KMS-11 (cell line): ENCODE measurements at regions not wholly inside any gene's neighbourhood (a gene's known extent, or its start where the extent isn't known, plus 50 kb on each side); places are given as distances from the start of the nearest gene placed in this dataset.
"Not testable (repeated sequence)": the region's sequence is repeated elsewhere in the genome, so short reads cannot be mapped to it uniquely, and the experiment has no call there.

ENCODE experiments used
- H2AFZ ChIP-seq: fragments of 200-600 bp; sonication (generic); 2 replicates; pipeline ENCODE4 v1.6.1; 2016; ENCODE audit warnings: antibody characterized with exemption, mixed run types, low read depth
- H3K27ac ChIP-seq: fragments of 200-600 bp; sonication (generic); 2 replicates; pipeline ENCODE4 v1.6.1; 2016; ENCODE audit warnings: mild to moderate bottlenecking, mixed run types
- H3K27me3 ChIP-seq: fragments of 200-600 bp; sonication (generic); 2 replicates; pipeline ENCODE4 v1.6.1; 2017; ENCODE audit warnings: mild to moderate bottlenecking, low read depth, mixed run types, moderate library complexity; ENCODE audit not compliant: insufficient read depth
- H3K36me3 ChIP-seq: fragments of 200-600 bp; sonication (generic); 2 replicates; pipeline ENCODE4 v1.6.1; 2017; ENCODE audit warnings: mild to moderate bottlenecking, mixed run types; ENCODE audit not compliant: insufficient read depth
- H3K4me1 ChIP-seq: fragments of 200-600 bp; sonication (generic); 2 replicates; pipeline ENCODE4 v1.6.1; 2016; ENCODE audit warnings: mild to moderate bottlenecking, low read depth, mixed run types; ENCODE audit not compliant: poor library complexity, severe bottlenecking
- H3K4me2 ChIP-seq: fragments of 200-600 bp; sonication (generic); 2 replicates; pipeline ENCODE4 v1.7.0; 2016; ENCODE audit warnings: mild to moderate bottlenecking, mixed run types
- H3K4me3 ChIP-seq: fragments of 200-600 bp; sonication (generic); IDR thresholded peaks from 2 replicates; pipeline ENCODE4 v1.6.1; 2017; ENCODE audit warnings: low read depth, low read length, mixed read lengths; ENCODE audit not compliant: insufficient read depth
- H3K79me2 ChIP-seq: fragments of 200-600 bp; sonication (generic); 2 replicates; pipeline ENCODE4 v1.6.1; 2016; ENCODE audit warnings: low read depth, mixed run types; ENCODE audit not compliant: insufficient read depth
- H3K9ac ChIP-seq: fragments of 200-600 bp; sonication (generic); 2 replicates; pipeline ENCODE4 v1.6.1; 2016; ENCODE audit warnings: mild to moderate bottlenecking, mixed run types
- H4K20me1 ChIP-seq: fragments of 200-600 bp; sonication (generic); 2 replicates; pipeline ENCODE4 v1.6.1; 2016; ENCODE audit warnings: mild to moderate bottlenecking, mixed run types; ENCODE audit not compliant: insufficient read depth
- TF ChIP-seq, protein P1 (sequence below): fragments of 200-600 bp; sonication (generic); conservative IDR thresholded peaks from 2 replicates; pipeline ENCODE4 v1.6.1; 2017; ENCODE audit warnings: low read depth, mild to moderate bottlenecking, antibody characterized with exemption, low read length, moderate library complexity, mixed read lengths

DNA sequence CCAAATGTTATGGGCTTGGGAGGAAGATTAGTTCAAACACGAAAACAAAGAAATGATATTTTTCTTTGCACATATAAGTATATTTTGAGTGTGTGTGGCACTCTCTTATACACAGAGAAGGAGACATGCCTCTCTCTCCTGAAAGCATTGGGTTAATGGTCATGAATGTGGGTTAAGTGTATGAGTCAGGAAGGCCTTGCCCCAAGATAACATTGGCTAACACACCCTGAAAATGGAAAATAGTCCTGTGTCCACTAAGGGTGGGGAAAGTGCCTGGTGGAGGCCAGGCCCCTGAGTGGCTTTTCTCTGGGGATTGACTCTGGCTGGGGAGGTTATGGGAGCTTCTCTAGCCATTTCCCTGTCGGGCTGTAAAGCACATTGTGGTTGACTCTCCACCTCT, 332.7 kb upstream of the ONECUT1 start:
- TF ChIP-seq, protein P1, sequence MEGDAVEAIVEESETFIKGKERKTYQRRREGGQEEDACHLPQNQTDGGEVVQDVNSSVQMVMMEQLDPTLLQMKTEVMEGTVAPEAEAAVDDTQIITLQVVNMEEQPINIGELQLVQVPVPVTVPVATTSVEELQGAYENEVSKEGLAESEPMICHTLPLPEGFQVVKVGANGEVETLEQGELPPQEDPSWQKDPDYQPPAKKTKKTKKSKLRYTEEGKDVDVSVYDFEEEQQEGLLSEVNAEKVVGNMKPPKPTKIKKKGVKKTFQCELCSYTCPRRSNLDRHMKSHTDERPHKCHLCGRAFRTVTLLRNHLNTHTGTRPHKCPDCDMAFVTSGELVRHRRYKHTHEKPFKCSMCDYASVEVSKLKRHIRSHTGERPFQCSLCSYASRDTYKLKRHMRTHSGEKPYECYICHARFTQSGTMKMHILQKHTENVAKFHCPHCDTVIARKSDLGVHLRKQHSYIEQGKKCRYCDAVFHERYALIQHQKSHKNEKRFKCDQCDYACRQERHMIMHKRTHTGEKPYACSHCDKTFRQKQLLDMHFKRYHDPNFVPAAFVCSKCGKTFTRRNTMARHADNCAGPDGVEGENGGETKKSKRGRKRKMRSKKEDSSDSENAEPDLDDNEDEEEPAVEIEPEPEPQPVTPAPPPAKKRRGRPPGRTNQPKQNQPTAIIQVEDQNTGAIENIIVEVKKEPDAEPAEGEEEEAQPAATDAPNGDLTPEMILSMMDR = no peak
- H4K20me1 ChIP-seq = no peaks in the 10 kb centered on the region
- H3K9ac ChIP-seq = no peak overlapping the region
- no peak overlapping the region for H3K4me3 ChIP-seq
- no peaks in the 10 kb centered on the region for H3K27me3 ChIP-seq
- no peaks in the 10 kb centered on the region for H3K4me1 ChIP-seq
- H2AFZ ChIP-seq = no peak overlapping the region
- no peaks in the 10 kb centered on the region for H3K36me3 ChIP-seq
- H3K4me2 ChIP-seq = no peak overlapping the region
- no peaks in the 10 kb centered on the region for H3K79me2 ChIP-seq
- no peak overlapping the region for H3K27ac ChIP-seq

GRCh38 chr15:53116915-53117314, 326.8 kb upstream of the ONECUT1 start:
- H3K4me1 ChIP-seq, H3K4me3 ChIP-seq, H2AFZ ChIP-seq, H4K20me1 ChIP-seq, H3K79me2 ChIP-seq, H3K9ac ChIP-seq, H3K27ac ChIP-seq, H3K27me3 ChIP-seq, H3K4me2 ChIP-seq, H3K36me3 ChIP-seq: not testable (repeated sequence)

DNA sequence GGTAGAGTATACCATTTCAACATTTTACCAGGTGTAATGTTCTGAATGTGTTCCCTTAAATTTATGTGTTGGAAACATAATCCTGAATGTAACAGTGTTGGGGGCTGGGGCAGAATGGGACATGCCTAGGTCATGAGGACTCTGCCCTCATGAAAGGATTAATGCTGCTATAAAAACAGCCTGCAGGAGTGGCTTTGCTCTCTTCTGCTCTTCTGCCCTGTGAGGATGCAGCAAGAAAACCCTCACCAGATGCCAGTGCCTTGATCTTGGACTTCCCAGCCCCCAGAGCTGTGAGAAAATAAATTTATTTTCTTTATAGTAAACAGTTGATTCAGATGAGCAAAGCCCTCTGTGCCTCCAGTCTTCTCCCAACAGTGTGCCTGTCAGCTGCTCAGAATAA, 326.0 kb upstream of the ONECUT1 start:
- H4K20me1 ChIP-seq = no peaks in the 10 kb centered on the region
- H2AFZ ChIP-seq = no peak overlapping the region
- H3K27ac ChIP-seq = no peak overlapping the region
- TF ChIP-seq, protein P1 = no peak
- H3K4me3 ChIP-seq = no peak overlapping the region
- H3K27me3 ChIP-seq = no peaks in the 10 kb centered on the region
- H3K4me2 ChIP-seq = no peak overlapping the region
- no peaks in the 10 kb centered on the region for H3K4me1 ChIP-seq
- no peaks in the 10 kb centered on the region for H3K79me2 ChIP-seq
- H3K36me3 ChIP-seq = no peaks in the 10 kb centered on the region
- no peak overlapping the region for H3K9ac ChIP-seq

- Histone ChIP-seq H3K9ac (no peak overlapping the region), H3K79me2 (no peaks in the 10 kb centered on the region)
- TF ChIP-seq, protein P1 = no peak
Measured at GRCh38 chr15:53115563-53115962, 325.4 kb upstream of the ONECUT1 start.

DNA sequence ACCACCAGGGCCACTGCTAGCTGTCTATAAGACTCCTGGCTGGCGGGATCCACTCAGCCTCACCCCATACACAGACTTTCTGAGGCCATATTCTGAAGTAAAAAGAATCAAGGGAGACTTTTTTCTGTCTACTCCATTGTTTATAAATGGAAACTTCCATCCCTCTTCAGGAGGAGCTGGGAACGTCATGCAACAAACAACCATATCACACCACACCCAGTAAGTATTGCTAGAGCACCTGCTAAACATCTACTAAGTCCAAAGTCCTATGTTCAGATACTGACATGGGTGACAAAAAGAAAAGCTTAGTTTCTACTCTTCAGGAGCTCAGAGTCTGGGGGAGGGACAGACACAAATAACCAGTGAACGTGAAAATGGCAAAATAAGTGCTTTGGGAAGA, 324.8 kb upstream of the ONECUT1 start:
- Histone ChIP-seq H3K27ac (no peak overlapping the region), H3K4me3 (no peak overlapping the region), H3K4me2 (no peak overlapping the region), H3K79me2 (no peaks in the 10 kb centered on the region), H3K4me1 (no peaks in the 10 kb centered on the region), H3K9ac (no peak overlapping the region), H4K20me1 (no peaks in the 10 kb centered on the region), H2AFZ (no peak overlapping the region), H3K27me3 (no peaks in the 10 kb centered on the region), H3K36me3 (no peaks in the 10 kb centered on the region)
- TF ChIP-seq, protein P1 = no peak

More at GRCh38 chr15:53115563-53115962, 325.4 kb upstream of the ONECUT1 start:
- Histone ChIP-seq H4K20me1 (no peaks in the 10 kb centered on the region), H3K27me3 (no peaks in the 10 kb centered on the region), H3K27ac (no peak overlapping the region), H3K4me3 (no peak overlapping the region), H2AFZ (no peak overlapping the region), H3K36me3 (no peaks in the 10 kb centered on the region), H3K4me1 (no peaks in the 10 kb centered on the region), H3K4me2 (no peak overlapping the region)
